ENCODE measurements at regions not wholly inside any gene's neighbourhood (a gene's known extent, or its start where the extent isn't known, plus 50 kb on each side); places are given as distances from the start of the nearest gene placed in this dataset.

GRCh38 chr6:153215242-153215641 is 84.2 kb upstream of the RGS17 start:
- H2AK9ac ChIP-seq (replicated peaks; ENCODE audit: low read depth, low read length, poor library complexity): no peak overlapping the region
- in situ Hi-C loops (cut with MboI; ENCODE audit: low sequenced_read_pairs): no loop called here
- H3K4me2 ChIP-seq (ENCODE audit: low read depth, low read length): no peak overlapping the region
- H3K9ac ChIP-seq (ENCODE audit: low read depth, low read length): no peak overlapping the region
- ChIA-PET CTCF (interaction anchor here (0.9 kb wide), 1 partner anchor 10 kb away, joined by 4 read pairs; no protein-coding TSS in a partner anchor), POLR2A (ENCODE audit: unreplicated experiment) (no interaction called here)
- H3K9me1 ChIP-seq (ENCODE audit: insufficient read depth, low read length): no peaks in the 10 kb centered on the region
- H4K5ac ChIP-seq (ENCODE audit: low read depth, low read length): no peak overlapping the region; the same call in 1 of the 2 replicates
- 0 out of 3 replicates have a peak overlapping the region, but pooled peaks have one; percentile 53 for H2BK15ac ChIP-seq (ENCODE audit: low read depth, low read length)
- H2BK20ac ChIP-seq (ENCODE audit: low read depth, low read length): peak overlapping the region; percentile 10; the same call in 1 of the 2 replicates
- no peak overlapping the region; the same call in 1 of the 2 replicates for H2AK5ac ChIP-seq (ENCODE audit: low read depth, low read length)
- 0 out of 2 replicates have a peak overlapping the region, but pooled peaks have one; percentile 16 for H3K4ac ChIP-seq (ENCODE audit: low read depth, low read length)
- intact Hi-C loops (cut with micrococcal nuclease): no loop called here
- H3K4me3 ChIP-seq (ENCODE audit: insufficient read depth, low read depth, low read length): no peak overlapping the region
- no peak overlapping the region for H2BK5ac ChIP-seq (ENCODE audit: low read depth, low read length, poor library complexity, severe bottlenecking)
- peak overlapping the region; percentile 64 for H2AFZ ChIP-seq (replicated peaks; ENCODE audit: low read length, poor library complexity)
- dilution Hi-C loops (cut with HindIII; ENCODE audit: low sequenced_read_pairs, unreplicated experiment): no loop called here
- ATAC-seq (ENCODE audit: low read depth) (no peak), DNase-seq (no peak)
- no peaks in the 10 kb centered on the region for H4K20me1 ChIP-seq (ENCODE audit: insufficient read depth, low read length)
- H3K4me1 ChIP-seq (ENCODE audit: control insufficient read depth, insufficient read depth, low read length): peaks cover 5% of the 10 kb centered on the region; the same call in 1 of the 2 replicates
- no peak overlapping the region for H4K91ac ChIP-seq (ENCODE audit: insufficient read depth, low read depth, low read length)
- H2BK120ac ChIP-seq (ENCODE audit: low read depth, low read length): peak overlapping the region; percentile 58; the same call in 1 of the 2 replicates
- H3K18ac ChIP-seq (ENCODE audit: low read depth, low read length): no peak overlapping the region
- no peak overlapping the region for H3K56ac ChIP-seq (ENCODE audit: extremely low read depth, insufficient read depth, low read length)
- H4K8ac ChIP-seq (ENCODE audit: low read depth in 2 of 2, low read length in 2 of 2): no peak overlapping the region
- TF ChIP-seq BHLHE40 (IDR thresholded peaks at IDR 0.05; ENCODE audit: low read depth, low read length): no peak
- TF ChIP-seq FOS (IDR thresholded peaks at IDR 0.05; ENCODE audit: low read depth, low read length): no peak
- no peak for TF ChIP-seq MXI1 (IDR thresholded peaks at IDR 0.05; ENCODE audit: borderline replicate concordance, low read depth, low read length)
- no peak for TF ChIP-seq RFX5 (IDR thresholded peaks at IDR 0.05; ENCODE audit: low read depth, low read length)
- TF ChIP-seq RCOR1 (IDR thresholded peaks at IDR 0.05; ENCODE audit: insufficient replicate concordance, low read length): no peak
- TF ChIP-seq SMC3 (IDR thresholded peaks at IDR 0.05; ENCODE audit: low read depth, low read length): no peak
- TF ChIP-seq CHD1 (IDR thresholded peaks at IDR 0.05; ENCODE audit: low read depth, low read length): no peak
- H3K27ac ChIP-seq (ENCODE audit: insufficient read depth, low read length): no peak overlapping the region
- H3K36me3 ChIP-seq (ENCODE audit: control insufficient read depth, insufficient read depth, low read length): no peaks in the 10 kb centered on the region
- no peaks in the 10 kb centered on the region for H3K9me3 ChIP-seq (ENCODE audit: control insufficient read depth, insufficient read depth, low read length)
- no CpG with 5 or more reads among the region's 5 CpGs for WGBS, 2 experiments (ENCODE audit: extremely low coverage in 2 of 2, insufficient read length in 1 of 2)
- H3K23ac ChIP-seq (ENCODE audit: low read depth, low read length): peak overlapping the region; percentile 80; the same call in 1 of the 2 replicates
- H3K27me3 ChIP-seq (ENCODE audit: control insufficient read depth, insufficient read depth, low read length): no peaks in the 10 kb centered on the region
- no TSS peak for BruUV-seq (replicated peaks)
- 0 out of 2 replicates have a peak overlapping the region, but pooled peaks have one; percentile 62 for H3K14ac ChIP-seq (replicated peaks; ENCODE audit: low read depth, low read length)
- H3K79me1 ChIP-seq (ENCODE audit: low read depth in 1 of 2, low read length in 2 of 2): no peaks in the 10 kb centered on the region
